ENCODE measurements at regions not wholly inside any gene's neighbourhood (a gene's known extent, or its start where the extent isn't known, plus 50 kb on each side); places are given as distances from the start of the nearest gene placed in this dataset.

DNA sequence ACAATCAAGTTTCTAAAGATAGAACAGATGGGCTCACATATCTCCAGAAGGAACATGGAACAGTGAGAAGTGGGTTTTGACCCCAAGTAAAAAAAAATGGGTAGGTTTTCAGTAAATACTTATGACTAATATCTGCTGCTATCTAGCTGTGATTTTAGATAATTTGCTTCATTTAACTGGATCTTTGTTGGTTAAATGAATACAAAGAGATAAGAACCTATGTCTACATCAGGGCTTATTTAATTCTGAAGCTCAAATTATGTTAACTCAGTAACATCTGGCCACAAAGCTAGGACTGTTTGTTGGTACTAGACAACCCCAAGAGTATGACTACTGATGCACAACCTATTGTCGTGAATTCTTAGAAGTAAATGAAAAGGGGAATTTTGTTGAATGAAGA, 144.4 kb upstream of the SESN3 start:
- no peak for ATAC-seq

DNA sequence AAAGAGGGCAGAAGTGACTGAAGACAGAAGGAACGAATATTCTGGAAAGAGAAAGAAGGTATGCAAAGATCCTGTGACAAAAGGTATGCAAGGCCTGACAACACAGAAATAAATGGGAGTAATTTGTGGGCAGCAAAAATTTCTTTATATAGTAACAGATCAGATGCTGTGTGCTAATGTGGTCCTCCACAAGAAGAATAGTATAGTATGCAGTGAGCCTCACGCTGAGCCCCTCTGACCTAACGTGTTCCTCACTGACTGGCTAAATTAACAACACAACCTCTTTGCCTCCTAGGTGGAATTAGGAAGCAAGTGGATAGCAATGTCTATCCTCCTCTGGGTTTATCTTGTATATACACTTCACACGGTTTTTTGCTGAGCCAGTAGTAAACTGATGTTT, 143.1 kb upstream of the SESN3 start:
- TF ChIP-seq ZFP30 (CRISPR knock-in tag; IDR thresholded peaks at IDR 0.05) (no peak), CSDC2 (CRISPR knock-in tag; IDR thresholded peaks at IDR 0.05) (no peak), PATZ1 (CRISPR knock-in tag; IDR thresholded peaks at IDR 0.05; ENCODE audit: borderline replicate concordance) (no peak), ARNTL (CRISPR knock-in tag; IDR thresholded peaks at IDR 0.05; ENCODE audit: borderline replicate concordance, low read depth) (no peak), OSR1 (CRISPR knock-in tag; IDR thresholded peaks at IDR 0.05) (no peak), ESRRG (CRISPR knock-in tag; IDR thresholded peaks at IDR 0.05) (no peak), PPARA (CRISPR knock-in tag; IDR thresholded peaks at IDR 0.05; ENCODE audit: borderline replicate concordance) (no peak), ZC3H10 (CRISPR knock-in tag; IDR thresholded peaks at IDR 0.05) (no peak), TSHZ2 (CRISPR knock-in tag; IDR thresholded peaks at IDR 0.05) (no peak), TOX (CRISPR knock-in tag; IDR thresholded peaks at IDR 0.05; ENCODE audit: borderline replicate concordance) (no peak), ZNF70 (CRISPR knock-in tag; IDR thresholded peaks at IDR 0.05) (no peak)
- no peak for ATAC-seq

More for the DNA sequence above, 144.4 kb upstream of the SESN3 start:
- TF ChIP-seq SNAI2 (CRISPR knock-in tag; IDR thresholded peaks at IDR 0.05): no peak

- ATAC-seq: no peak
- TF ChIP-seq ZNF70 (CRISPR knock-in tag; IDR thresholded peaks at IDR 0.05) (no peak), ISL1 (CRISPR knock-in tag; IDR thresholded peaks at IDR 0.05) (no peak), TOX (CRISPR knock-in tag; IDR thresholded peaks at IDR 0.05; ENCODE audit: borderline replicate concordance) (no peak), ZNF565 (CRISPR knock-in tag; conservative IDR thresholded peaks at IDR 0.05; ENCODE audit: low read depth) (no peak), TCF4 (CRISPR knock-in tag; IDR thresholded peaks at IDR 0.05; ENCODE audit: borderline replicate concordance) (no peak), SNAI2 (CRISPR knock-in tag; IDR thresholded peaks at IDR 0.05) (no peak), TSHZ2 (CRISPR knock-in tag; IDR thresholded peaks at IDR 0.05) (no peak)
- TF ChIP-seq, protein P1, sequence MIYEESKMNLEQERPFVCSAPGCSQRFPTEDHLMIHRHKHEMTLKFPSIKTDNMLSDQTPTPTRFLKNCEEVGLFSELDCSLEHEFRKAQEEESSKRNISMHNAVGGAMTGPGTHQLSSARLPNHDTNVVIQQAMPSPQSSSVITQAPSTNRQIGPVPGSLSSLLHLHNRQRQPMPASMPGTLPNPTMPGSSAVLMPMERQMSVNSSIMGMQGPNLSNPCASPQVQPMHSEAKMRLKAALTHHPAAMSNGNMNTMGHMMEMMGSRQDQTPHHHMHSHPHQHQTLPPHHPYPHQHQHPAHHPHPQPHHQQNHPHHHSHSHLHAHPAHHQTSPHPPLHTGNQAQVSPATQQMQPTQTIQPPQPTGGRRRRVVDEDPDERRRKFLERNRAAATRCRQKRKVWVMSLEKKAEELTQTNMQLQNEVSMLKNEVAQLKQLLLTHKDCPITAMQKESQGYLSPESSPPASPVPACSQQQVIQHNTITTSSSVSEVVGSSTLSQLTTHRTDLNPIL (CRISPR knock-in tag; IDR thresholded peaks at IDR 0.05; ENCODE audit: low read depth): no peak
Measured at GRCh38 chr11:95373241-95373640, 142.2 kb upstream of the SESN3 start.

- ATAC-seq: no peak
- TF ChIP-seq ZC3H10 (CRISPR knock-in tag; IDR thresholded peaks at IDR 0.05) (no peak), ZFP3 (CRISPR knock-in tag; IDR thresholded peaks at IDR 0.05) (no peak), ZNF565 (CRISPR knock-in tag; conservative IDR thresholded peaks at IDR 0.05; ENCODE audit: low read depth) (no peak), ZNF70 (CRISPR knock-in tag; IDR thresholded peaks at IDR 0.05) (no peak), ZFP30 (CRISPR knock-in tag; IDR thresholded peaks at IDR 0.05) (no peak), CSRNP3 (CRISPR knock-in tag; IDR thresholded peaks at IDR 0.05) (no peak), SNAI2 (CRISPR knock-in tag; IDR thresholded peaks at IDR 0.05) (no peak), POU6F1 (CRISPR knock-in tag; IDR thresholded peaks at IDR 0.05; ENCODE audit: borderline replicate concordance, low read depth) (no peak), ISL1 (CRISPR knock-in tag; IDR thresholded peaks at IDR 0.05) (no peak), ZNF8 (CRISPR knock-in tag; IDR thresholded peaks at IDR 0.05) (no peak), OSR1 (CRISPR knock-in tag; IDR thresholded peaks at IDR 0.05) (no peak), TCF4 (CRISPR knock-in tag; IDR thresholded peaks at IDR 0.05; ENCODE audit: borderline replicate concordance) (no peak)
- TF ChIP-seq, protein P1 (CRISPR knock-in tag; IDR thresholded peaks at IDR 0.05; ENCODE audit: low read depth): no peak
Measured at GRCh38 chr11:95372097-95372656, 141.2 kb upstream of the SESN3 start.

Data from SK-N-SH treated with all-trans-retinoic acid at 6 μM for 48 hours (cell line).